Lower leg skin (tissue), 3 donors: ENCODE measurements at regions not wholly inside any gene's neighbourhood (a gene's known extent, or its start where the extent isn't known, plus 50 kb on each side); places are given as distances from the start of the nearest gene placed in this dataset.

Experiments
- CTCF ChIP-seq, 3 donors: fragments of 450-650 bp; IDR thresholded peaks; one replicate each; pipeline ENCODE4 v1.5.1; 2016; ENCODE audit warnings: antibody characterized with exemption in 3 of 3, mild to moderate bottlenecking in 3 of 3, moderate library complexity in 2 of 3
- POLR2A ChIP-seq, 2 donors: fragments of 450-650 bp; IDR thresholded peaks; one replicate each; pipeline ENCODE4 v1.6.1; 2016 to 2017; ENCODE audit warnings: antibody characterized with exemption in 2 of 2, mild to moderate bottlenecking in 1 of 2, moderate library complexity in 1 of 2

- TF ChIP-seq CTCF (IDR thresholded peaks at IDR 0.05) (no peak), POLR2A (IDR thresholded peaks at IDR 0.05) (no peak)
Observed at GRCh38 chr5:82334085-82334692, 56.0 kb upstream of the RPS23 start.
